ENCODE measurements at regions not wholly inside any gene's neighbourhood (a gene's known extent, or its start where the extent isn't known, plus 50 kb on each side); places are given as distances from the start of the nearest gene placed in this dataset.
A peak's percentile ranks its signal among the peaks of the same experiment; 100 is the strongest.
"Not testable (repeated sequence)": the region's sequence is repeated elsewhere in the genome, so short reads cannot be mapped to it uniquely, and the experiment has no call there.

DNA sequence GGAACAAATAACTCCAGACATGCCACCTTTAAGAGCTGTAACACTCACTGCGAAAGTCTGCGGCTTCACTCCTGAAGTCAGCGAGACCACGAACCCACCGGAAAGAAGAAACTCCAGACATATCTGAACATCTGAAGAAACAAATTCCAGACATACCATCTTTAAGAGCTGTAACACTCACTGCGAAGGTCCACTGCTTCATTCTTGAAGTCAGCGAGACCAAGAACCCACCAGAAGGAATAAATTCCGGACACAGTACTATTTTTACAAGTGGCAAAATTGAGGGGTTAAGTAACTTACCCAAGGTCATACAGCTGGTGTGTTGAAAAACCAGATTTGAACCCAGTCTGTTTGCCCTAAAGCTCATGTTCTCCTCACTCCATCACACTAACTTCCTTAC lies 96.8 kb upstream of the GALNT15 start:
- DNase-seq, result not testable (repeated sequence)

DNA sequence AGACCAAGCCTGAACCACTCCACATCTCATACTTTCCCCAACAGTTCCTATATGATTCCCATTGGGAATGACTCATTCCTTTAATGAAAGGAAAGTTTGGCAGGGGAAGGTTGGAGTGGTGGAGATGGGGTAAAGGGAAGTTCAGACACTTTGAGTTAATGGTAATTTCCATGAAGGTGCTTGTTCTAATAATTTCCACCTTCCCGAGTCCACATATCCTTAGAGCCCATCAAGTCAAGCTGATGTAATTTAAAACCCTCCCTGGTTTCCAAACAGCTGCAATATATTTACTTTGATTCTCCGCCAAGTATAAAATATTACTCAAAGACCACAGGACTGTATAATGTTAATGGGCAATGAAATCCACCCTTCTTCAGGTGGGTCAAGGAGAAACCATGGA lies 95.0 kb upstream of the GALNT15 start:
- DNase-seq, result peak; percentile 68

DNA sequence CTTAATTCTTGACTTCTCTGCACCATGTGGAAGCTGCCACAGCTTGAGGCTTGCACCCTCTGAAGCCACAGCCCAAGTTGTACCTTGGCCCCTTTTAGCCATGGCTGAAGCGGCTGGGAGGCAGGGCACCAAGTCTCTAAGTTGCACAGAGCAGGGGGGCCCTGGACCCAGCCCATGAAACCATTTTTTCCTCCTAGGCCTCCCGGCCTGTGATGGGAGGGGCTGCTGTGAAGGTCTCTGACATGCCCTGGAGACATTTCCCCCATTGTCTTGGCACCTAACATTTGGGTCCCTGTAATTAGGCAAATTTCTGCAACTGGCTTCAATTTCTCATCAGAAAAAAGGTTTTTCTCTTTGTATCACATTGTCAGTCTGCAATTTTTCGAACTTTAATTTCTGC lies 92.8 kb upstream of the GALNT15 start:
- no peak for DNase-seq

DNA sequence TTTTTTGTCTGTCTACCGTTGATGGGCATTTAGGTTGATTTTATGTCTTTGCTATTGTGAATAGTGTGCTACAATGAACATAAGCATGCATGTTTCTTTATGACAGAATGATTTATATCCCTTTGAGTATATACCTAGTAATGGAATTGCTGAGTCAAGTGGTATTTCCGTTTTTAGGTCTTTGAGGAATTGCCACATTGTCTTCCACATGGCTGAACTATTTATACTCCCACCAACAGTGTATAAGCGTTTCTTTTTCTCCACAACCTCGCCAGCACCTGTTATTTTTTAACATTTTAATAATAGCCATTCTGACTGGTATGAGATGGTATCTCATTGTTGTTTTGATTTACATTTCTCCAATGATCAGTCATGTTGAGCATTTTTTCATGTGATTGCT lies 89.6 kb upstream of the GALNT15 start:
- DNase-seq, result no peak

DNA sequence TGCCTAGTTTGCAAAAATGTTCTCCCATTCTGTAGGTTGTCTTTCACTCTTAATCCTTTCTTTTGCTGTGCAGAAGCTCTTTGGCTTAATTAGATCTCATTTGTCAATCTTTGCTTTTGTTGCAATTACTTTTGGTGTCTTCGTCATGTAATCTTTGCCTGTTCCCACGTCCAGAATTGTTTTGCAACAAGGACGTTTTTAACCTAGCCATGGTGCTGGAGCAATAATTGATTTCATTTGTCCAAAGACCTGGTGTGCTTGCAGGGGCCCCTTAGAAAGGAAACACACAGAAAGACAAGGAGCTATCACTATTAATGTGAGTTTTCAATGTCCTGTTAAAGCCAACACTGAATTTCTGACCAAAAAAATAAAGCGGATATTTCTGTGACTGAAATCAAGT lies 89.1 kb upstream of the GALNT15 start:
- DNase-seq, result no peak

DNA sequence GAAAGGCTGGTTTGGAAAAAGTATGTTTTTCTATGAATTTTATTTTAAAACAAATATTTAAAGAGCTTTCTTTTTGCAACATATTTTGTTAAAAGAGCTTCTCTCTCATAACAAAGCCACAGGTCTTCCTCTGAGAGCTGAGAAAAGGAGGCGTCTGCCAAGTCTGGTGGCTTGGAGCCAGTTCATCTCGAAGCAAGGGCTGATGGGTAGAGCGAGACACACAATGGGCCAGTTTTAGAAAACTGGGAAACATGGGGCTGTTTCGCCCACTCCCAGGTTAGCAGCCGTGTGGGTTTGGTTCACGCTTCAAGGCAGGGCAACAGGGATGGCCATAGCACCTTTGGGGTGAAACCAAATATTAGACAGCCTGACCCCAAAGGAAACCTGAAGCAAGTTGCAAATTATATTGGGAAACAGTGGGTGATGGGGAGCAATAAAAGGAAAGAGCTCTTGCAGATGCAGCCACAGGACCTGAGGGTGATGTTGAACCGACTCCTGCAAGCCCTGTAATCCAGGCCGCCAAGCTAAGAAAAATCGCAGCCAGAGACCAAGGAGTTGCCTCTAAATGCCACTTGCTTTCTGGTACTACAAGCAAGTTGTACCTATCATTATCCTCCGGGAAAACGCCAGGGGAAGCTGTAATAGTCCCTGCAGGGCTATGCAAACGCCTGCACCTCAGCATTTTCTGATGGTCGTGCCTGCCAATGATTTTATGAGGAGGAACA lies 88.4 kb upstream of the GALNT15 start:
- DNase-seq, result peak; percentile 9

DNA sequence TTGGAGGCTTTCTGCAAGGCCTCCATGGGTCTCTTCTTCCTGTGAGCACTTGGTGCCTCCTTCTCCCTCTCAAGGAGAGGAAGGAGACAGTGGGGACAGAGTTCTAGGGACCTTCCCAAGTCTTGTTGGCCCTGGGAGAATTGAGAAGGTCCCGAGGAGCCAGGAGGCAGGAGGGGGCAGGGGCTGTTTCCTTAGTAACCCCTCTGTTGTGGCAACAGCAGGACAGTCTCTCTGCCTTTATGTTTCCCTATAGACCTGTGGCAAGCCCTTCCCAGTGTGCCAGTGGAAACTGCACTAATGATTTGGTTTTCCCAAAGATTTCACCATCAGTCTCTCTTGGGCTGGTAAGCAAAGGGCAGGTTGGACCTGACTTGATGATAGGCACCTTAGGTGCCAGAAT lies 87.8 kb upstream of the GALNT15 start:
- DNase-seq, result no peak

DNA sequence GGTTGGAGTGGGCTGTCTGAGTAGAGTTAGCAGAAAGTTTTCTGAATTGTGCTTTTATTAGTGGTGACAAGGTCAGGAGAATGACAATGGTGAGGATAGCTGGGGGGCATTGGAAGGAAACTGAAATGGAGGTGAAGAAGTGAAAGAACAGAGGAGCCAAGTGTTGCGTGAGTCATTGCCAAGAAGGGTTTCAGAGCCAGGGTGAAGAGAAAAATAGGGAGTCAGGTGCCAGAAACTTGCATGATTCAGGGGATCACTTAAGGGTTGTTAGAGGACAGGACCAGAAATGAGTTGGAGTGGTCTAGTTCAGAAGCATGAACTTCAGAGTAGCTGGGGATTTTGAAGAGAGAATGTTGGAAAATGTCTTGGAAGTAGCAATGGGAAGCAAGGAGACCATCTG lies 86.0 kb upstream of the GALNT15 start:
- DNase-seq, result no peak

DNA sequence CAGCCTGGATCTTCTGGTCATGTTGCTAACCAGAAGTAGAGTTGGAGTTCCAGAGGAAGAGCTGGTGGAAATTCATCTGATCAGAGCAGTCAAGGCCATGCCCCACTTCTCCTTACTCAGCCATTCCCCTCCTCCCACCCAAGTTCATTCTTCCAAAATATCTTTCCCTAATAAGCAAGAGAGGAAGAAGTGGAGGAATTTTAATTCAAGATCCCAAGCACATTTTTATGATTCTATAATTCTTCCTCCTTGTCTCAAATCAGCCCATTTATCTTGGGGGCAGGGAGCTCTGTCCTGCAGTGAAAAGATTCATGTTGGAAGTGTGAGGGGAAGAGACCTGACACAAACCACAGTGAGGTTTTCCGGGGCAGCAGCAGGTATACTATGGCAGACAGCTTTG lies 85.0 kb upstream of the GALNT15 start:
- no peak for DNase-seq

DNA sequence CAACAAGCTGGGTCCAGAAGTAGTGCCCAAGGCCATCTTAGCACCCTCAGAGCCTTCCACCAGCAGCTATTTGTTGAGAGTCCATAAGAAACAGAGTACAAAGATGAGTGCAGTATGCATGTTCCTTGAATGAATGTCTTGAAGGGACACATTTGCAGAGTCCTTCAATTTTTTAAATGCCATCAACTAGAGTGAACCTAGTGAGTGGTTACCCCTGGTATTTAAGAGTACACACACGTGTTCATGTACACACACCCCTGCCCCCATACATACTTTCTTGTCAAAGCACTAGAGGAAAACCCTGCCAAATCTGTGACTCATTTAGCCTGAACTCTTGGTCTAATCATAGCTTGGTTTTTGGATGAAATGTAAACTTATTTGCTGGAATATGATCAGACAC lies 84.5 kb upstream of the GALNT15 start:
- DNase-seq, result no peak

DNA sequence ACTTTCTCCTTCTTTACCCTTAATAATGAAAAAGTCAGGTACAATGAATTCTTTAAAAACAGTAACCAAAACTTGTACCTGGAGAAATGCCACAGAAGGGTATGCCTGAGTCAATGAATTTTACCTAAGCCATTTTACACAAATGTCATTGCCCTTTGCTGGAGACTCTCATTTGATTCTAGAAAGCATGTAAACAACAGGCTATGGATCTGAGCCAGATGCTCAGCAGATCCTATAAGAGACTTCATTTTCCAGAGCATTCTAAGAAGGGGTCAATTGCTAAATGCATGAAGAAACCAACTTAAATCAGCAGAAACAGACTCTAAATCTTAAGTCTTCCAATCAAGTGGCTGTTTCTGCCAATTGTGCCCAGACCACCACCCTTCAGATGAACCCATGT lies 83.8 kb upstream of the GALNT15 start:
- DNase-seq, result no peak

DNA sequence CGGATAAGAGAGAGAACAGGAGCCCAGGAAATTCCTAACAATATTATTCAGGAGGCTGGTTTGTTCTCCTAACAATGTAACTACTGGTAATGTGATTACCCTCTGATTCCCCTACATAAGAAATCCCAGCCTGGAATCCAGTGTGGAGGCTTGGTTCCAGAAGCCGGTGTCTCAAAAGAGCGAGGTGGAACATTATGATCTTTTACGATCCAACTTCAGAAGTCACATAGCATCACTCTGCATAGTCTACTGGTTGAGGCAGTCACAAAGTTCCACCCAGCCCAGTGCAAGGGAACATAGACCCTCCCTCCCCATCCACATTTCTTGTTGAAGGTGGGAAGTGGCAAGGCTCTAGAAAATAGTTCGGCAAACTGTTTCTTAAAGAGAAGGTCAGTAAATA lies 81.6 kb upstream of the GALNT15 start:
- DNase-seq, result no peak

DNA sequence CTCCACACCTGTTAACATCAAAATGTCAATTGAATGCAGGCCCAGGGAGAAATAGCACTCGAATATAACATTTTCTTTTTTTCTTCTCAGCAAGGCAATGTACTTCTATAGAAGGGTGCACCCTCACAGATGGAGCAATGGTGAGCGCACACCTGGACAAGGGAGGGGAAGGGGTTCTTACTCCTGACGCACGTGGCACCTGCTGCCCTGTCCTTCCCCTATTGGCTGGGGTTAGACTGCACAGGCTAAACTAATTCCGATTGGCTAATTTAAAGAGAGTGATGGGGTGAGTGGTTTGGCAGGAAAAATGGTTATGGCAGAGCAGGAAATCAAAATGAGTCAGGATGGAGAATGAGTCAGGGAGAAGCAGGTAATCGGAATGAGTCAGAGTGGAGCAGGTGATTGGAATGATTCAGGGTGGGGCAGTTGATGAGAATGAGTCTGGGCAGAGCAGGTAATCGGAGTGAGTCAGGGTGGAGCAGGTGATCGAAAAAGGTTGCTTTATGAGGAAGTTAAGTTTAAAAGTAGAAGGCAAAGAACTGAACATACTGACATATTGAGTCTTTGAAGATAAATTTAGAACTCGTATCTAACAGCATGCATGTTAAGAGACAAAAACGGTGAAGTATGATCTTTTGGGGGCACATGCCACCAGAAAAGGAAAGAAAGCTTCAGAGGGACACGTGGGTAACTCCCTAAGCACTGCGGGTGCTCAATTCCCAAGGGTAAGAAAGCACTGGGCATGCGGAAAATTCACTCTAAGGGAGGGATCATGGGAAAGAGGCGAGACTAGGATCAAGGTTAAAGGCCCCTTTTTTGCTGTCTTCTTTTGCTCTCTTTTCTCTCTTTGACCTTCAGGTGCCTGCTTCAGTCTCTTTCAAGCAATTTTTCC lies 72.9 kb upstream of the GALNT15 start:
- DNase-seq, result no peak

DNA sequence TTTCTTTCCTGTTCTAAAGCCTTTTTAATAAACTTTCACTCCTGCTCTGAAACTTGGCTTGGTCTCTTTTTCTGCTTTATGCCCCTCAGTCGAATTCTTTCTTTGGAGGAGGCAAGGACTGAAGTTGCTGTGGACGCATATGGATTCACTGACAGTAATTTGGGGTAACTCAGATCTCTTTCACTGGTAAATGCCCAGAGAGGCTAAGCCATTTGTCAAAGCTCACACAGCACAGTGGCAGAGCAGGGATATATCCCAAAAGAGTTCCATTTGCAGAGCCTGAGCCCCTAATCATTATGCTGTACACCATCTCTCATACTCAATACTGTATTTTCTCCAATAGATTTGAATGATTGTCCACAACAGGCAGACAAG lies 72.3 kb upstream of the GALNT15 start:
- DNase-seq, result no peak

DNA sequence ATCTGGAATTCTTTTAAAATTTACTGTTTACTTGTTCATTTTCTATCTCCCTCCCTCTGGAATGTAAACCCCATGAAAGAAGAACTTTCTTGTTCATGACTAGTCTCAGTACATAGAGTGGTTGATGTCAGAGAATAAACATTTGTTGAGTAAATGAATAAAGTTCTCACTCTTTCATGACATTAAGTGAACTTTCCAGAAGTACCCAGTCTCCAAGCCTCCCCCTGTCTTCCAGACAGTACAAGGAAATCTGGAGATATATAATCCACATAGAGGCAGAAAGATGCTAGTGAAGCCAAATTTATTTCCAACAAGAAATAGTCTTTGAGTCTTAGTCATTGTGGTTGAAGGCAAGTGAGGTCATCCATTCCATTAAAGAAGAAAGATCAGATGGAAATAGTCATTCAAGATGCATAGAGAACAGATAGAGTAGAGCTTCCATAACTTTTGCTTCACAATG lies 71.5 kb upstream of the GALNT15 start:
- DNase-seq, result no peak

DNA sequence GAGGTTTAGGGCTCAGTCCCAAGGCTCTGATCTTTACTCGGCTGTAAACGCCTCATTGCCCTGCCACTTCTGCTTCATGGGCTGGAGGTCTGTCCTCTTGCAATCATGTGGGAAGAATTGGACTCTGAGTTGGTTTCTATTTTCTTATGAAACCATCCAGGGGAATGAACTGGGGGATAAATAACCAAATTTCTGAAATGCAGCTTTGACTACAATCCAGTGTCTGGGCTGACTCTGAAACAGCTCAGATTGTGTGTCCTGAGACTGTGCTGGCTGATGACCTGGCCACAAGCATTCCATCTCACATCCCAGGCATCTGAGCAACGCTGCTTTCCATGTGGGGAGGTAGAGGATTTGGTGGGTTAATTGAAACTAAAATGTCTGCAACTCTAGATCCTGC lies 71.0 kb upstream of the GALNT15 start:
- DNase-seq, result no peak

DNA sequence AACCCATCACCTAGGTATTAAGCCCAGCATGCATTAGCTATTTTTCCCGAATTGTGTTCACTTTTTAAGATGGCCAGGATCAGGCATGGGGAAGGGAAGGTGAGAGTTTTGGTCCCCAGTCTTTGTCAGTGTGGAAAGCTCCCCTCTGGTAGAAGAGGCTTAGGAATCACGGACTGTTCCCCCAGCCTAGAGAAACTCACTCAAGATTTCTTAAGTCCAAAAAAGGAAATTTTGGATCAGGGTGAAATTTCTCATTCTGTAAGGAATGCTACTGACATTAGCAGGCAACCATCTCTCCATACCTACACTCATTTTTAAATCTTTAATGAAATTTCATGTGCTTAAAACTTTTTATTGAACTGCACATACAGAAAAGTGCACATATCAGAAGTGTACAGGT lies 70.3 kb upstream of the GALNT15 start:
- DNase-seq, result no peak

DNA sequence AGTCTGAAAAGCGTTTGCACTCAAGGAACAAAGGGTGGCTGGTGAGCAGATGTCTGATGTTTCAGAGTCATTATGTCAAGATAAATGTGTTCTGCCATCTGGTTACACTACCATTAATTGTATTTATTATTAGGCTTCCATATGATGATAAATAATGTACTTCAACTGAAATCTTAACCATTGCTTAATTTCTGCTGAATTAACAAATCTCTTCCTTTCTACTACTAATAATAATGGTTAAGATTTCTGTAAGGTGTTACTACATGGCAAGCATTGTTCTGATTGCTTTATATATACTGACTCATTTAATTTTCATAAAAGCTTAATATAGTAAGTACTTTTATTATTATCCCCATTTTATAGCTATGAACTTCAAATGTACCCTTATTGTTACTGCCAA lies 68.4 kb upstream of the GALNT15 start:
- no peak for DNase-seq

DNA sequence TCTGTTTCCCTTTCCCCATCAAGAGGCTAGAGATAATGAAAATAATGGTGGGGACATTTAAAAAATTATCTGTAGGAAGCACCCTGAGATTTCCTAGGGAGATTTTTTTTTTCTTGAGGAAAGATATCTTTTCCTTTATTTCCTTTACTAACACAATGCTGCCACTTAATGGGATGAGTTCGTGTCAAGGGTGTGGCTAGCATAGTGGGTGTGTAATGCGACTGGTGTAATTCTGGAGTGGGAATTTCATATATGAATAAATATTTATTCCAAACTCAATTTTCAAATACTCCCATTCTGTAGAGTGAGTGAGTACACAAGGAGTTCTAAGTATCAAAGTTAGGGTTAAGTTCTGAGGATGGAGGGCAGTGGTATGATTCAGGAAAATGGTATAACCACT lies 66.1 kb upstream of the GALNT15 start:
- DNase-seq, result no peak

DNA sequence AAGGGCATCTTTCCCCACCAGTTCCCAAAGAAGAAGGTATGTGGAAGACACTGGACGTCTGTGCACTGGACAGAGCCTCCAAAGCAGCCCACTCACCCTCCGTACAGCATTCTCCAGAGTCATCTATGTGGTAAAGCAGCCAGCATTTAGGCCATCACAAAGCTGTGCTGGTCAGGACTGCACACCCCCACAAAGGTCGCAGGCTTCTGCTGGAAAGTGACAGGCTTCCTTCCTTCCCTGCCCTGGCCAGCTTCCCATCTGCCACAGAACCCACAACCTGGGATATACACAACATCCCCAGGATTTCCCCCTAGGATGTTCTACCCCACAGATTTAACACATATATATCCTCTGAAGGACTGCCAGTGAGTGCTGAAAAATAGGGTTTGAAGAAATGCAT lies 64.6 kb upstream of the GALNT15 start:
- no peak for DNase-seq

DNA sequence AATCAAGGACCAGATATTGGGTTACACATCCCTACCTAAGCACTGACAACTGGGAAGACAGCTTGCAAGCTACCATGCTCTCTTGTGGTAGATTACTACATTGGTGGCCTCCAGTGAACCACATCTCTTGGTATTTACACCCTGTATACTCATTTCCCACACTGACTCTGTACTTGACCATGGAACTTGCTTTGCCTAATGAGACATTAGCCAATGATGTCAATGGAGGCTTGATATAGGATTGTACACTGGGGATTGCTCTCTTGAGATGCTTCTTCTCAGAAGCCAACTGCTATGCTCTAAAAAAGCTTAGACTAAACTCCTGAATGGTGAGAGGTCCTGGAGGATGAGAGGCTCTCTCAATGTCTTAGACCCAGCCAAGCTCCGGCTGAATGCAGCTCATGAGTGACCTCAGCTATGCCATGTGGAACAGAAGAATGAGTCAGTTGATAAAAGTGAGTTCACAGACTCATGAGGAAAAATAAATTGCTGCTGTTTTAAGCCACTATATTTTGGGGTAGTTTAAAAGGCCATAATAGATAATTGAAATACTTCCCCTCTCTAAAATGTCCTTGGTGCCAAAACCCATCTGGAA lies 61.5 kb upstream of the GALNT15 start:
- DNase-seq, result no peak

DNA sequence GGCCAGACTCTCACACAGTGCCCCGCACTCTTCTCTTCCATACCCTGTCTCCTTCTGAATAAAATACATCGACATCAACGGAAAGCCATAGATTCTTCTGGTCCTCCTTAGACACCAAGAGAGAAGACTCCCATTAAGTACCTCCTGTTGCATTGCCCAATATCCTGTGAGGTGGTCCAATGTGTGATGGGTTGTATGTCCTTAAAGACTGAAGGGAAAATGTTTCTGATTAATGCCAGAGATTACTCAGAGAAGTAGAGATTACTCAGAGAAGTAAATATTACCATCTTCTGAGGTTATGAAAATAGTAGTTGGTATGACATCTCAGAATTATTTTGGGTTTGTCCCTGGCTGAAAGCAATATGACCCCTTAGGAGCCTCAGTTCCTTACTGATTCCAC lies 60.8 kb upstream of the GALNT15 start:
- no peak for DNase-seq

DNA sequence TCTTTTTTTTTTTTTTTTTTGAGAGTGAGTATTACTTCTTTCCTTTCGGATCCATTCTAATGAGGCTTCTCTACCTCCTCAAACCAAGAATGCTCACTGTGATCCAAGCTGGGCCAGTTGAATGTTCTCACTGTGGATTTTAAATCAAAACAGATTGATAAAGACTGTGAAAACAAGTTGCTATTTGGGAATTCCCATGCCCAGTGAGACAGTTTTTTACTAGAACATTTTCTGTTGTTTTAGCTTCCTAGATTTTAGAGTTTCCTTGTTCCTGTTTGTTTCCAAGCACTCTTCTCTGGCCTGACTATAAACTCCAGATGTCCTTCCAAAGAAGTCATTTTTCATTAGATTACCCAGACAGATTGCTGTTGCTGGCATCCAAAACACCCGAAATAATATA lies 60.1 kb upstream of the GALNT15 start:
- no peak for DNase-seq

DNA sequence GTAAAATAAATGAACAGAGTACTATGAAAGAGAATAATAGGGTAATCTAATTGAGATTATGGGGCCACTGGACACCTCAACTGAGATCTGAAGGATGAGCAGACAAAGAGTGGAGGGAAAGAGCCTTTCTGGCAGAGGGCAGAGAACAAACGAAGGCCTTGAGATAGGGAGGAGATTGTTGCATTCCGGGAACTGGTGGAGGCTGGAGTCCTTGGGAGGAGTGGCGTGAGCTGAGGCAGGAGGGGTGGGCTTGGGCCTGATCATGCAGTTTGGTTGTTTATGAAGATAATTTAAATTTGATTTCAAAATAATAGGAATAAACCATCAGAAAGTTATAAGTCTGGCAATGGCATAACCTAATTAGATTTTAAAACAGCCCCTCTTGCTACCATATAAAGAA lies 59.5 kb upstream of the GALNT15 start:
- DNase-seq, result no peak
